ENCODE measurements at regions not wholly inside any gene's neighbourhood (a gene's known extent, or its start where the extent isn't known, plus 50 kb on each side); places are given as distances from the start of the nearest gene placed in this dataset.

GRCh38 chr1:8152731-8153702 lies 126.9 kb upstream of the ERRFI1 start:
- TF ChIP-seq GABPA (IDR thresholded peaks at IDR 0.05; ENCODE audit: borderline replicate concordance, insufficient read depth, low read length) (no peak), POLR2AphosphoS5 (IDR thresholded peaks at IDR 0.05; ENCODE audit: low read depth, low read length) (no peak), MAFK (IDR thresholded peaks at IDR 0.05; ENCODE audit: low read depth, low read length) (no peak), CTCF (IDR thresholded peaks at IDR 0.05; ENCODE audit: control extremely low read depth in 1 of 3, insufficient read depth in 1 of 3, low read depth in 1 of 3, low read length in 3 of 3) (no peak), POLR2A (IDR thresholded peaks at IDR 0.05; ENCODE audit: control extremely low read depth in 1 of 2, low read depth in 2 of 2, low read length in 2 of 2) (no peak), SUZ12 (IDR thresholded peaks at IDR 0.05; ENCODE audit: low read length) (no peak), ZNF274 (IDR thresholded peaks at IDR 0.05; ENCODE audit: borderline replicate concordance, extremely low read depth, low read length) (no peak), CEBPB (IDR thresholded peaks at IDR 0.05; ENCODE audit: low read depth, low read length) (no peak)

Data from H1 (cell line).